Astrocyte of the spinal cord (primary cell): ENCODE measurements at regions not wholly inside any gene's neighbourhood (a gene's known extent, or its start where the extent isn't known, plus 50 kb on each side); places are given as distances from the start of the nearest gene placed in this dataset.
A peak's percentile ranks its signal among the peaks of the same experiment; 100 is the strongest.

Source experiments
- DNase-seq: peaks from one replicate; pipeline ENCODE4 v3.0.0; 2011; ENCODE audit warnings: low read depth, low spot score
- H3K4me3 ChIP-seq: 2 replicates; pipeline ENCODE4 v1.5.1; 2011; ENCODE audit warnings: low read depth, mild to moderate bottlenecking, low read length, moderate library complexity
- CTCF ChIP-seq: IDR thresholded peaks from 2 replicates; pipeline ENCODE4 v1.5.1; 2012; ENCODE audit warnings: low read depth, mild to moderate bottlenecking, low read length, inconsistent platforms
- in situ Hi-C: cut with HindIII; loops from 2 replicates; pipeline ENCODE4 v1.10.0; 2017; ENCODE audit warnings: low sequenced_read_pairs

DNA sequence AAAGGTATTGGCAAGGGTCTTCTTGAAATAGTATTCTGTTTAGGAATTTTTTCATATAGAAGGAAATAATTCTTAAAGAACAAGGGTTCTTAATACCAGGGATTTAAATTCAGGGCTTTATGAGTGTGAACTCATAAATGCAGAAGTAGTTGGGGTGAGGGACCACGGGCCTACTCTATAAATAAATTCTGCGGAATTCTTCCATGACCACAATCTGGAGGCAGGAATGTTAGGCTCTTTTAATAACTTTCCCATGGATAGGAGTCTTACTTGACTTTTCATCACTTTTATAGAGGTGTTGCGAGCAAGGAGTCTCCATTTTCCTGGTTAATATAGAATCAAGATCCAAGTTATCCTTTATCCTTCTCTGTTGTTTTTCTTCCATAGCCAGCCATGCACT is 76.7 kb upstream of the SLC4A4 start:
- DNase-seq: peak; percentile 39

GRCh38 chr4:71266090-71266794 is 72.6 kb upstream of the SLC4A4 start:
- no peak for TF ChIP-seq CTCF
- H3K4me3 ChIP-seq: no peak overlapping the region
- peak; percentile 77 for DNase-seq
- in situ Hi-C loops: no loop called here

More for the DNA sequence above, 76.7 kb upstream of the SLC4A4 start:
- in situ Hi-C loops: no loop called here
- no peak for TF ChIP-seq CTCF
- no peak overlapping the region for H3K4me3 ChIP-seq

DNA sequence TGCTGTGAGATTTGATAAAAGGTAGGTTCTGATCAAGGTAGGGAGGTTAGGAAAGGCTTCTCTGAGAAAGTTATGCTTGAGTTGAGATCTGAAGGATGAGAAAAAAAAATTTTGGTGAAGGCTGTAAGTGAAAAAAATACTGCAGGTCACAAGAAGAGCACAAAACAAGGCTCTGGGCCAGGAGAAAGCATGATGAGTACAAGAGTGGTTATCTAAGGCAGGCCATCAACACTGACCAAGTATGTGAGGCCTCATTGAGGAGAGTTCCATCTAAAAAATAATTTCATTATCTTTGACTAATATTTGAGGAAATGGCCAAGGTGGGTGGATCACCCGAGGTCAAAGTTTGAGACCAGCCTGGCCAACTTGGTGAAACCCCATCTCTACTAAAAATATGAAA is 71.6 kb upstream of the SLC4A4 start:
- in situ Hi-C loops: no loop called here
- DNase-seq: no peak
- H3K4me3 ChIP-seq: no peak overlapping the region
- TF ChIP-seq CTCF: no peak

- in situ Hi-C loops: no loop called here
- H3K4me3 ChIP-seq: no peak overlapping the region
- TF ChIP-seq CTCF: no peak
- no peak for DNase-seq
These were observed 70.7 kb upstream of the SLC4A4 start for GRCh38 chr4:71268166-71268565.

DNA sequence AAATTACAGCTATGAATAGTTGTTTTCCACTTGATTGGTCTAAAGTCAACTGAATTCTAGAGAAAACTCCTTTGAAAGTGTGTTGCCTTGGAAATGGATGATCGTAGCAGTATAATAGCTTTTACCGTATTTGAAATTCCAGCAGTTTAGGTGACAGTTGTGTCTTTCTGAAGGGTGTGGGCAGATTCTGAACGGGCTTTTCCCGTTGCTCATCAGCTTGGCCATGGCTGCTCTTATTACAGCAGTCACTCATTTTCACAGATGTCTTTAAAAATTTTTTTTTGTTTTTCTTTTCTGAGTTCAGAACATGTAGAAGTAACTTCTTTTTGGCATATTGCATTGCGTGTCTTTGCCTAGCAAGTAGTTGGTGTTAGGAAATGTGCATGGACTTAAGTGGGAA is 69.6 kb upstream of the SLC4A4 start:
- in situ Hi-C loops: no loop called here
- no peak for TF ChIP-seq CTCF
- no peak for DNase-seq
- H3K4me3 ChIP-seq: no peak overlapping the region

DNA sequence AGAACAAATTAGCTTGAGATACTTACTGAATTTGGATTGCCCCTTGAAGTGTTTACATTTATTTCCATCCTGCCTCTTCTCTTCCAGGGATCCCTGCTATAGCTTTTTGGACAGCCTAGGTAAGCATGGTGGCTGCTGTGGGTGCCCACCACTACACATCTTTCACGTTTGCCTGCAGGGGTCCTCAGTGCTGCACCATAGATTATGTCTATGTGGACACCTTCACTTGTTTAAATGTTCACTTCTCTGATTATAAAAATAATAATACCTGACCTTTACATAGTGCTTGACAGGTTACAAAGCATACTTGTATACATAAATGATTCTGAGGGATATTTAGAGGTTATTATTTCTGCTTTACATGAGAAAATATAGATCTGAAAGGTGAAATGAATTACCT is 67.9 kb upstream of the SLC4A4 start:
- in situ Hi-C loops: no loop called here
- H3K4me3 ChIP-seq: no peak overlapping the region
- DNase-seq: peak; percentile 41
- TF ChIP-seq CTCF: peak; percentile 41
